Brain microvascular endothelial cell (primary cell): ENCODE measurements at regions not wholly inside any gene's neighbourhood (a gene's known extent, or its start where the extent isn't known, plus 50 kb on each side); places are given as distances from the start of the nearest gene placed in this dataset.

ENCODE experiments used
- DNase-seq: peaks from one replicate; pipeline ENCODE4 v3.0.0-alpha.2; 2020
- H3K27ac ChIP-seq: fragments of 250-450 bp; sonication (Bioruptor Pico); 2 replicates; pipeline ENCODE4 v1.5.1; 2020; ENCODE audit warnings: mild to moderate bottlenecking, moderate library complexity
- H3K27me3 ChIP-seq: fragments of 250-450 bp; sonication (Bioruptor Pico); replicated peaks from 2 replicates; pipeline ENCODE4 v1.5.1; 2020; ENCODE audit warnings: mild to moderate bottlenecking
- H3K36me3 ChIP-seq: fragments of 250-450 bp; sonication (Bioruptor Pico); replicated peaks from 2 replicates; pipeline ENCODE4 v1.5.1; 2020; ENCODE audit warnings: mild to moderate bottlenecking
- H3K4me3 ChIP-seq: 2 replicates; pipeline ENCODE4 v1.5.1; 2011; ENCODE audit warnings: low read depth, mild to moderate bottlenecking, control low read depth, low read length, moderate library complexity
- CTCF ChIP-seq: IDR thresholded peaks from 2 replicates; pipeline ENCODE4 v1.5.1; 2011; ENCODE audit warnings: low read depth, mild to moderate bottlenecking, moderate library complexity, low read length, control low read depth, inconsistent platforms; ENCODE audit errors: missing control alignments
- in situ Hi-C: cut with HindIII; loops from 2 replicates; pipeline ENCODE4 v1.10.0; 2017; ENCODE audit warnings: low sequenced_read_pairs, low pct_ligation_motif_present

GRCh38 chr7:83857691-83858090 lies 208.8 kb upstream of the SEMA3E start:
- DNase-seq: no peak
- Histone ChIP-seq H3K27ac (no peak overlapping the region), H3K27me3 (no peaks in the 10 kb centered on the region), H3K36me3 (no peaks in the 10 kb centered on the region), H3K4me3 (no peak overlapping the region)
- in situ Hi-C loops: no loop called here
- TF ChIP-seq CTCF: no peak

GRCh38 chr7:83856094-83856493 lies 207.2 kb upstream of the SEMA3E start:
- no peak overlapping the region for H3K4me3 ChIP-seq
- no peak overlapping the region for H3K27ac ChIP-seq
- H3K36me3 ChIP-seq: no peaks in the 10 kb centered on the region
- in situ Hi-C loops: no loop called here
- no peak for DNase-seq
- no peaks in the 10 kb centered on the region for H3K27me3 ChIP-seq
- TF ChIP-seq CTCF: no peak

GRCh38 chr7:83852136-83852535 lies 203.2 kb upstream of the SEMA3E start:
- H3K4me3 ChIP-seq: no peak overlapping the region
- in situ Hi-C loops: no loop called here

GRCh38 chr7:83851551-83851950 lies 202.6 kb upstream of the SEMA3E start:
- no peak for DNase-seq
- H3K27ac ChIP-seq: no peak overlapping the region

More at GRCh38 chr7:83852136-83852535, 203.2 kb upstream of the SEMA3E start:
- Histone ChIP-seq H3K36me3 (no peaks in the 10 kb centered on the region), H3K27me3 (no peaks in the 10 kb centered on the region), H3K27ac (no peak overlapping the region)
- no peak for TF ChIP-seq CTCF
- no peak for DNase-seq

GRCh38 chr7:83850941-83851340 lies 202.0 kb upstream of the SEMA3E start:
- no peaks in the 10 kb centered on the region for H3K36me3 ChIP-seq
- no peak overlapping the region for H3K27ac ChIP-seq
- H3K4me3 ChIP-seq: no peak overlapping the region
- no peak for TF ChIP-seq CTCF
- in situ Hi-C loops: no loop called here
- DNase-seq: no peak
- no peaks in the 10 kb centered on the region for H3K27me3 ChIP-seq

More at GRCh38 chr7:83851551-83851950, 202.6 kb upstream of the SEMA3E start:
- Histone ChIP-seq H3K36me3 (no peaks in the 10 kb centered on the region), H3K27me3 (no peaks in the 10 kb centered on the region), H3K4me3 (no peak overlapping the region)
- in situ Hi-C loops: no loop called here
- no peak for TF ChIP-seq CTCF

GRCh38 chr7:83850125-83850524 lies 201.2 kb upstream of the SEMA3E start:
- no peak for TF ChIP-seq CTCF
- Histone ChIP-seq H3K36me3 (no peaks in the 10 kb centered on the region), H3K4me3 (no peak overlapping the region), H3K27ac (no peak overlapping the region), H3K27me3 (no peaks in the 10 kb centered on the region)
- in situ Hi-C loops: no loop called here
- no peak for DNase-seq
